ENCODE measurements at regions not wholly inside any gene's neighbourhood (a gene's known extent, or its start where the extent isn't known, plus 50 kb on each side); places are given as distances from the start of the nearest gene placed in this dataset.

DNA sequence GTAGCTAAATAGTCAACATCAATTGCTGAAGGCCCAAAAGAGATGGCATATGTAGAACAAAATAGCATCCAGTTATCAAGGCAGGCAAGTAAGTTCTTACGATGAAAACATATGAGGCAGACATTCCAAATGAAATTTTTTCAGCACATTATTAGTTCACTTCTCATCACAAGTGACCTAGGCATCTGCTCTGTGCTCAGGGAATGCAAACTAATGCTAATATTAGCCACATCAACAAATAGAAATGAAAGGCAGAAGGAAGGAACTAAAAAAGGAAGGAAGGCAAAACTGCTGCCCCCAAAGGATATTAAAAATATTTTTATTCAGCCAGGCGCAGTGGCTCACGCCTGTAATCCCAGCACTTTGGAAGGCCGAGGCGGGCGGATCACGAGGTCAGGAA lies 51.2 kb upstream of the ROCK1 start:
- DNase-seq, result no peak

DNA sequence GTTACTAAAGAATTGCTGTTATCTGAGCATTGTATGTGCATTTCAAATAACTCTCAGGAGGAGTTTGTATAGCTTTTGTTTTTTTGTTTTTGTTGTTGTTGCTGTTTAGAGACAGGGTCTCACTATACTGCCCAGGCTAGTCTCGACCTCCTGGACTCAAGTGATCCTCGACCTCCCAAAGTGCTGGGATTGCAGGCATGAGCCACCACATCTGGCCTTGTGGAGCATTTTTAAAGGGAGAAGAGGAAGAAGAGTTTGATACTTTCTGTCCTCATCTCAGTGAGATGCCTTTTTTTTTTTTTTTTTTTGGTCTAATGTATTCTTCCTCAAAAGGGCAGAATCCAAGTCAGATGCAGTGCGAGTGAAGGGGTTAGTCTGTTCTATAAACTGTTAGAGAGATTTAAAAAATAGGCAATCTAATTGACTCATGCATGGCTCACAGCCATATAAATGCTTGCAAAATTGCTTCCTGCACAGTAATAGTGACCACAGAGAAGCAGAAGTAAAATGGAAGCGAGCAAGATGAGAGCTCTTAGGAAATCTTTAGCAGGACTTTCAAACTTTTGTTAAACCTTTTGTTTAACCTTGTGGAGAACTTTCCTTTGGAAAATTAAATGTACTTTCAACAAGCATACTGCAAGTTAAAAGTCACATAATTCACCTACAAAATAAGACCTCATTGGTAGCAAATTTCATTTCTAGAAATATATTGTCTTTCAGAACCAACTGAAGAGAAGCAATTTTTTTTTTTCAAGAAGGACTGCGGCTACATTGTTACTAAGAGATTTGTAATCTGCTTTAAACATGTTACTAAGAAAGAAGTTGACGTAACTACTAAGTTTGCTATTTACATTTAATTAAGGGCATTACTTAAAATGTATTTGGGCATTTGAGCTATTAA lies 52.3 kb upstream of the ROCK1 start:
- no peak for DNase-seq

DNA sequence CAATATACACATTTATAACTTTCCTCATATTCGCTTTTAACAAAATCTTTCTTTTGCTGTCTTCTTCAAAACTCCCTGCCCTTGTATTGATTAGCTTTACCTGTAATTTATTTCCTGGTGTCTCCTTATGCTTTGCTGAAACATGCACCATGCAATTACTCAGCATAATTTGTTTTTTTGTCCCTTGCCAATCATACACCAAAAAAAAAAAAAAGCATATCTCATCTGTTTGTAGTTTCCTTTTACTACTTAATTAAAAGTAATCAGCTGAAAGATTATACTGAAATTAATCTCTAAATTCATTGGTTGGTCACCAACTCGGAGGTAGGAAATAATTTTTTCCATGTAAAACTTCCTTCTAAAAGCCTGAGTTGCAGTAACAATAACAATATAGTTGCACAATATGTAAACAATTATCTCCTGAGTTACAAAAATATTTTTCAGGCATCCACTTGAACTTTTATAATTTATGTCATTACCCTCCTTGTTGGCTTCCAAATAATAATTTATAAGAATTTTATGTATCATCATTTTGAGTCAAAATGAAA lies 53.0 kb upstream of the ROCK1 start:
- no peak for DNase-seq

DNA sequence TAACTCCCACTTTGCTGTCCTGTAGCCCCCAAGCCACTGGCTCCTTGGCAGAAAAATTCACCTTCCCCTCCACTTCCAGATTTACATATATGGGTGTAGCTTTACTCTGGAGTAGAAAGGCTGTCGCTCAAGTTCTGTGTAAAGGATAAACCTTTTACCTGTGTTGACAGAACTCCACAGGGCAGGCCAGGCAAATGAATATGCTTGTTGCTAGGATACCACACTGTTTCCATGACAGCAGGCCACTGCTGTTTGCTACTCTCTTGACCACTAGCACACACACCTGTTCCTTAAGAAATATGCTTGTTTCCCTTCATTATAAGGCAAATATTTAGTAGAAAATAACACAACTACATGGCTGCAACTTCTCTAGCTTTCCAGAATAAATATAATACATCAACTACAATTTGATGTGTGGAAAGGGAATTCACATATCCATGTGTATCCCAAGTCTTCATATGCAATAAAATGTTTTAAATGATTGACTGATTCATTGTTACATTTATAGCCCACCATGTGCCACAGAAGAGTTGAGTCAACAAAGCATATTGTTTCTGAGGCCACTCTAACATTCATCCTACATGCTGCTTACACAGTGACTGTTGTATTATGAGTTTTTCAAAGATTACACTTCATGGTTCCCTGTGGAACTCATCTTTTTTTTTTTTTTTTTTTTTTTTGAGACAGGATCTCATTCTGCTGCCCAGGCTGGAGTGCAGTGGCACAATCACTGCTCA lies 56.2 kb upstream of the ROCK1 start:
- DNase-seq, result no peak

DNA sequence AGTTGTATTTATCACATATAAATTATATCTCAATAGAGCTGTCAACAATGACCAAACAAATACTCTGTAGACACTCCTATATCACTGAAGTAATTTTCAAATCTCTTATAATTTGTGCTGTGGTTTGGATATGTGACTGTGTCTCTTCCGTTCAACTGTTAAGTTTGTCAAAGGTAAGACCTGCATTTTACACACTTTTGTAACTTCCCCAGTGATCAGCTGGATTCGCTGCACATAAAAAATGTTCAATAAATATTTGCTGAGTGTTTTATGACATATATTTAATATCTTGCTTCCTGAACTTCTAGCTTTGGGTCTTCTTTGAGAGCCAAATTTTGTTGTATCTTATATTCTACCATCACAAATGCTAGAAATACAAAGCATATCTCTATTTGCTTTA lies 57.3 kb upstream of the ROCK1 start:
- no peak for DNase-seq

DNA sequence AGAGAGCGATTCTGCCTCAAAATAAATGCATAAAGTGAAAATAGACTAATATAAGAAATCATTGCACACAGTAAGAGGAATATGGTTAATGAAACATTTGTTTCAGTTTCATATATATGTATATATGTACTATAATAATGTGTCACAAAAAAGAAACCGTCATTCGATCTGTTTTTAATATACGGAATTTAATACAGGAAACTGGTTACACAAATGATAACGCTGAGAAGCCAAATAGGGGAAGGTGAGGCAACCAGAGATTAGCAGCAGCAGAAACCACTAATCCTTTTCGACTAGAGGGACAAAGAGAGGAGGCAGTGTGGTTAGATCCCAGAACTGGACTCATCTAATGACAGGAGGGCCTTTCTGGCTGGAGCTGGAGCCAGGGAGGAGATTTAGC lies 64.2 kb upstream of the GREB1L start:
- no peak for DNase-seq

DNA sequence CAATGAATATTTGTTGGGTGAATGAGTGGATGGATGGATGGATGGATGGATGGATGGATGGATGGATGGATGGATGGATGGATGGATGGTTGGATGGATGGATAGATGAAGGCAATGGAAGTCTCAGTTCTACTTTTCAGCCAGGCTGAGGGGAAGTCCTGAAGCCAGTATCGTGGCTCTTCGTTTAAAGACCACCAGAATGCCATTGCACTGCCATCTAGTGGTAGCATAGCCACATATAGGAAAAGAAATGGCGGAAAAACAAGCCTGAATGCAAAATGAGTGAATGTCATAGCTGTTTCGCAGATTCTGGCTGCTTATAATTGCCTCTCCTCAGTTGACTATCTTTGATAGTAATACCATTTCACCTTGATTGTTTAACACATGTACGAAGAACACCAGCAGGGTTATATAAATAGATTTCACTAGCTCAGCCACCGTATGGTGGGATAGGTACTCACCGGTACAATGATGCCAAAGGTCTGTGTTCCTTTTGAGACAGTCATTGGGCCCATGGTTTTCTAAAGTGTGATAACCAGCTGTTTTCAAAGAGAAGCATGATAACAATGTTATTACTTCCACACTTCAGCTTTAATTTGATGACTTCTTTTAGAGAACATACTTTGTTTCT lies 62.3 kb upstream of the GREB1L start:
- peak in 4 of 6 experiments; percentile 1 to 28 (median 12) for DNase-seq

DNA sequence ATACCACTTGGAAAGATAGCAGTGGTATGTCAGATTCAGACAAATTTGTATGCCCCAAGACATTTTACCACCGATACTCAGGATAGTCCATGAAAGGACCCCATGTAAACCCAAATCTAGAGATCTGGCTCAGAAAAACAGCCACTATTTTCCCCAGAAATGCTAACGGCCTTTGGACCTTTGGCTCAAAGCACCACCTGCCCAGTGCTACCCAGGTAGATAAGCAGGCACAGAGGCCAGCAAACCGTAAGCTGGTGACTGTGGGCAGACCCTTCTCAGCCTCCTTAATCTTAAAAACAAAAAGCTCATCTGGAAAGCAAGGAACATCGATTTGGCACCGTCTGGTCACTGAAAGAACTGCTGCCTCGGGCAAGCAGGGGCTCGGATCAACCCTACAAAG lies 61.4 kb upstream of the GREB1L start:
- DNase-seq, result no peak

DNA sequence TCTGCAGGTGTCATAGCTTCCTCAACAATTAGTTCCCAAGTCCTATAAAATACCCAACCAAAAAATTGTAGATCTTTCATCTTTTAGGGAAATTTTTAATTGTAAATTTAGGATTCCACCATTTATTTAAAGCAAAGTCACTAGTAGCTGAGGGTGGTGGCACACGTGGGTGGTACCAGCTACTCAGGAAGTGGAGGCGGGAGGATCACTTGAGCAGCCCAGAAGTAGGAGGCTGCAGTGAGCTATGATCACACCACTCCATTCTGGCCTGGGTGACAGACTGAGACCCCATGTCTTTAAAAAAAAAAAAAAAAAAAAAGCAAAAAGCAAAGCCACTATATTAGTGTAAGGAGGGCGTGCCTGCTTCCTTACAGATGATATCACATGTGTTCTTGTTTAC lies 60.3 kb upstream of the GREB1L start:
- no peak for DNase-seq

DNA sequence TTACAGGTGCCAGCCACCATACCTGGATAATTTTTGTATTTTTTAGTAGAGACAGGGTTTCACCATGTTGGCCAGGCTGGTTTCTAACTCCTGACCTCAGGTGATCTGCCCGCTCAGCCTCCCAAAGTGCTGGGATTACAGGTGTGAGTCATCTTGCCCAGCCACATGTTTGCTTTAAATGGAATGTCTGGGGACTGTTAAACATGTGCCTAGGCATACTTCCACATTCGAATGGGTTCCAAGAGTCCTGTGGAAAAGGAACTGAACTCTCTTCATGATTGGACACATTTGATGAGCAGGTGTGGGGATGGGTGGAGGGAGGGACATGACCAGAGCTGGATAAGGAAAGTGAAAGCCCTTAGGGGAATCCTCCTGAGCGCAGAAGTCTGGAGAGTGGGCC lies 58.4 kb upstream of the GREB1L start:
- DNase-seq, result no peak

DNA sequence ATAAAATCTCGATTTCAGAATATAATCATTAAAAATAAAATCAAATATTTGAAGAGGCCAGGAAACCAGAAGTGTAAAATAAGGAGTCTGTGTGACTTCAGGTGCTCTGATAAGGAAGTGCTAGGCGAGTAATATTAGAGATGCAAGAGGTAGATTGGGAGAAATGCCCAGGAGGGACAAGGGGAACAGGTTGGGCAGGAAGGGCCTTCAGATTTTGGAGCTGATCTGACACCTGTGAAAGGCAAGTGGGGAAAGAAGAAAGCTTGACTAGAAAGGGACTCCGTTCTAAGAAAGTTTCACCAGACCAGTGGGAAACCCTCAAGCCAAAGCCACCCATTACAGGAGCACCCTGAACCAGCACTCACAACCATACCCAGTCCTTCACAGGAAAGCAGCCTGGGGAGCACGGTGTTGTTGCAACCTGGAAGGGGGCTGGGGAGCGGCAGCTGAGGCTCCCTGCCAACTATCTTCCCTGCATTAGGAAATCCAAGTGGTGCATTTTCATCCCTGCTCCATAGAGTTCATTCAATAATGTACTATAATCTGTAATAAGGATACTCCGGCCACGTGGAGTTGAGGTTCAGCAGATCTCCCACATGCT lies 57.5 kb upstream of the GREB1L start:
- DNase-seq, result no peak

DNA sequence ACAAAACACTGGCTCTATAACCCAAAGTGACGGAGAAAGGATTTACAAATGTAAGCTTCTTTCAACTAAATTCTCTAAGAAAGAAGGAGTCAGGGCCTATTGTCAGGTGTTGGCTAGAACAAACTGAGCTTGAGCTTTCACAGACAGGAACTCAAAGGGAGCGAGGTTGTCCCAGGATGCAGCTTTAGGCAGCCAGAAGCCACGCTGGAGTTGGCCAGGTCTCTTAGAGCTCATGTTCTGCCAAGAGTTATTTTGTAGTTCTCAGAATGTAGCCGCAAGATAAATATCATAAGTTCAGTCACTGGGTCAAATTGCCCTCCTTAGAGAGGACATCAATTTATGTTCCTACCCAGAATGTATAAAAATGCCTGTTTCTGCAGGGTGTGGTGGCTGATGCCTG lies 54.1 kb upstream of the GREB1L start:
- DNase-seq, result no peak

DNA sequence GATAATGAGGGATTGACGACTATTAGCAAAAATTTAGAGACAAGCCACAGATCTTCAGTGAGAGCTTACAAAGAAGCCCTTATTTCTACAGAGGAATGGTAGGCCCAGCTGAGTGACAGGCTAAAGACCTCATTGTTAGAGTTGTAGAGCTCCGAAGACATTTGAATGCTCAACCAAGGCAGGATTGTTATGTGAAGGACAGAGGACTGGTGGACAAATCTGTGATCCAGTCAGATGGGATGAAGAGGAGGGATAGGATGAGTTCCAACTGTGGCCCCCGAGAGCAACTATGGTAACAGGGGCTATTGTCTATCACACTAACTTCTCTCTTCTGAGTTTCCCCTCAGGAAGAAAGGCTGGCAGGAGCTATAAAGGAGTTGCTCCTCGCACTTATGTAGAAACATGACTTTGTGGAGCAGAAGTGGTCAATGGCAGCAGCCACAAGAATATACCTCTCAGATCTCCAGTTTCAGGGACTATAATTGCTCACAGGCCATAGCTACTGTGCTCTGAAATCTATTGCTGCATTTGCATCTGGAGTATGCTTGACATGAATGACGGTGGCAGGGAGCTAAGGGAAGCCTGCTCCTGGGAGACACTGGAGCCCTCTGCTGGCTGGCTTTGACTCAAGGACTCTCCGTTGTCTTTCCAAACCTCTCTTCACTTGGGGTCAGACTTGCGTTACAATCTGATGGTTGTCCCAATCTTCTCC lies 50.3 kb upstream of the GREB1L start:
- no peak for DNase-seq
